MV-4-11 (cell line): ENCODE measurements at regions not wholly inside any gene's neighbourhood (a gene's known extent, or its start where the extent isn't known, plus 50 kb on each side); places are given as distances from the start of the nearest gene placed in this dataset.

Experiments used
- DNase-seq: peaks from one replicate; lab custom pipeline; 2025; lab: John Stamatoyannopoulos, UW

DNA sequence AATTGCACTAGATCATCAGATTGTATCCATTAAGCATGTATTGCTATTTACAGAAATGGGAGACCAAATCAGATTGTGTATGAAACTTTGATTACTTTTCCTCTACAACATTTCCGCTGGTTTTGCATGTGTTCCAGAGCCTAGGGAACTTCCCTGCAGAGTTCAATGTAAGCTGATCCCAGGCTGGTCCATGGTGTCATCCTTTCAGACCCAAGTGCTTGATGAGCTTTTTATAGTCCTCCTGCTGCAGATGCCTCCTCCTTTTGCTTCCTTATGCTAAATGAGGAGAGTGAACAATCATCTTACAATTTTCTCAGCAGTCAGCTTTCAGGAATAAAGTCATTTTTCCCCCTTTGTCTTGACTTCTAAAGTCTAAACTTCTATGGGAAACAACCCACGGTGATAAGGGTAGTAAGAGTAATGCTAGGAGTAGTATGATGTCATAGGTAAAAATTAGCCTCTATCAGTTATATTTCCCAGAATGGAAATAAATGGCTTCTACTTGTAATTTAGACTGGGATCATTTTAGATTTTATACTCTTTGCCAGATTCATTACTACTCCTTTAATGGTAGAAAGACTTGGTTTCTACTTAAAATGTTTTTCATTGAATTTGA lies 55.1 kb upstream of the SLC4A4 start:
- no peak for DNase-seq

DNA sequence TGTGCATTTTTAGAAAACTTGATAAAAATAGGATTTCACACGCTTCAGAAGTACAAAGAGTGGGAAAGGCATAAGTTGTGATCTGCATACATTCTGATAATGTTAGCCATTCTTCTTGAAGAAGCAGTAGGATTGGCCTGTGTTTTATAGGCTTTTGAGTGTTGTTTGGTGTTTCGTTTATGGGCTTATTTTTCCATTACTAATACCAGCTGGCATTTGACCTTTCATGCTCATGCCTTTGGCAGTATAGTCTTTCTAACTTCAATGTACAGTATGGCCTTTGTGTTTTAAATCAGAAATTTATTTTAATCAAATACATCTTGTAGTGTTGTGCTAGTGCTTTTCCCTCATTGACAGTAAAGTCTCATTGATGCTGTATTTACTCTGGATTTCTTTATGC lies 51.5 kb upstream of the SLC4A4 start:
- DNase-seq: no peak

DNA sequence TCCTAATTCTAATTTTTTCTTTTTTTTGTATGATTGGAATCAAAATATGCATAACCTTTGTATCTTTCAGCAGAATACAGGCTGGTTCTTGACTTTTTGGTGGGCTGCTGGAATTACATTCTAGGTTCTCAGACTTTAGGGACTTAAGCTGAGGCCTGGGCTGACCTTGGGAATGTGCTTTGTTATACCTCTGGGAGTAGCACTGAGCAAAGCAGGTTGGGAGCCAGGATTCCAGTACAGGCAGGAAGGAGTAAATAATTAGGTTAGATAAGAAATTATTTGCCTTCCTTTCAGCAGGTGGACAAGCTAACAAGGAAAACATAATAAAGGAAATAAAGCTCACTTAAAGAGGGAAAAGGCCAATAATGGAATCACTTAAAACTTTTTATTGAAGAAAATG lies 49.9 kb upstream of the SLC4A4 start:
- DNase-seq: no peak
